ENCODE measurements at regions not wholly inside any gene's neighbourhood (a gene's known extent, or its start where the extent isn't known, plus 50 kb on each side); places are given as distances from the start of the nearest gene placed in this dataset.

DNA sequence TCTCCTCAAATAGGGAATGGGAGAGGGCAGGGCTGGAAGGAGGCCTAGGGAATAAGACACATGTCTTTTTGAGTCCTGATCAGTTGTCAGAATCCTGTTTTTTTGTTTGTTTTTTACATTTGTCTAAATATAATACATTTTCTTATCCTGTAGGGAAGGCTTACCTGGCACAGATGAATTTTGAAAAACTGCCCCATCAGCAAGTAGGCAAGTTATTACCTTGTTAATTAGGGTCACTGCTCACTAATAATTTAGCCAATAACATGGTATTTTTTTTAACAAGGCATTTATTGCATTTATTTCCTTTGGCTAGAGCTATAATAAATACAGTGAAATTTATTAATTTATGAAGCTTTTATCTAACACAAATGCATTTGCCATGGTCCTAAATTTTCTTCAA lies 423.2 kb upstream of the ONECUT1 start:
- H3K27me3 ChIP-seq (ENCODE audit: control insufficient read depth, insufficient read depth, low read length): no peaks in the 10 kb centered on the region
- Mint-ChIP-seq H3K4me1 (no peaks in the 10 kb centered on the region), H3K4me3 (no peak overlapping the region), H3K27ac (no peak overlapping the region), H3K9me3 (peaks cover 2% of the 10 kb centered on the region in 2 donors), H3K36me3 (no peaks in the 10 kb centered on the region), H3K27me3 (ENCODE audit: low read depth in 2 of 2) (peaks cover 0 to 3% of the 10 kb centered on the region in 2 donors)
- intact Hi-C loops (cut with micrococcal nuclease): no loop called here
- no peaks in the 10 kb centered on the region for H3K4me1 ChIP-seq (ENCODE audit: control insufficient read depth, insufficient read depth, low read length)
- TF ChIP-seq, protein P1, sequence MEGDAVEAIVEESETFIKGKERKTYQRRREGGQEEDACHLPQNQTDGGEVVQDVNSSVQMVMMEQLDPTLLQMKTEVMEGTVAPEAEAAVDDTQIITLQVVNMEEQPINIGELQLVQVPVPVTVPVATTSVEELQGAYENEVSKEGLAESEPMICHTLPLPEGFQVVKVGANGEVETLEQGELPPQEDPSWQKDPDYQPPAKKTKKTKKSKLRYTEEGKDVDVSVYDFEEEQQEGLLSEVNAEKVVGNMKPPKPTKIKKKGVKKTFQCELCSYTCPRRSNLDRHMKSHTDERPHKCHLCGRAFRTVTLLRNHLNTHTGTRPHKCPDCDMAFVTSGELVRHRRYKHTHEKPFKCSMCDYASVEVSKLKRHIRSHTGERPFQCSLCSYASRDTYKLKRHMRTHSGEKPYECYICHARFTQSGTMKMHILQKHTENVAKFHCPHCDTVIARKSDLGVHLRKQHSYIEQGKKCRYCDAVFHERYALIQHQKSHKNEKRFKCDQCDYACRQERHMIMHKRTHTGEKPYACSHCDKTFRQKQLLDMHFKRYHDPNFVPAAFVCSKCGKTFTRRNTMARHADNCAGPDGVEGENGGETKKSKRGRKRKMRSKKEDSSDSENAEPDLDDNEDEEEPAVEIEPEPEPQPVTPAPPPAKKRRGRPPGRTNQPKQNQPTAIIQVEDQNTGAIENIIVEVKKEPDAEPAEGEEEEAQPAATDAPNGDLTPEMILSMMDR (IDR thresholded peaks at IDR 0.05): no peak
- DNase-seq (no peak), ATAC-seq (no peak)
- H3K27ac ChIP-seq (ENCODE audit: low read length): no peak overlapping the region
- H3K4me3 ChIP-seq (ENCODE audit: low read length): no peak overlapping the region
- H3K36me3 ChIP-seq (ENCODE audit: control insufficient read depth, insufficient read depth, low read length): no peaks in the 10 kb centered on the region
- no peaks in the 10 kb centered on the region for H3K9me3 ChIP-seq (ENCODE audit: control insufficient read depth, insufficient read depth, low read length)

GRCh38 chr15:53212785-53213184 lies 422.6 kb upstream of the ONECUT1 start:
- Histone ChIP-seq H3K27me3 (ENCODE audit: control insufficient read depth, insufficient read depth, low read length) (no peaks in the 10 kb centered on the region), H3K36me3 (ENCODE audit: control insufficient read depth, insufficient read depth, low read length) (no peaks in the 10 kb centered on the region), H3K4me3 (ENCODE audit: low read length) (no peak overlapping the region), H3K9me3 (ENCODE audit: control insufficient read depth, insufficient read depth, low read length) (no peaks in the 10 kb centered on the region), H3K4me1 (ENCODE audit: control insufficient read depth, insufficient read depth, low read length) (no peaks in the 10 kb centered on the region), H3K27ac (ENCODE audit: low read length) (no peak overlapping the region)
- Mint-ChIP-seq H3K9me3 (peaks cover 0 to 2% of the 10 kb centered on the region in 2 donors), H3K27ac (no peak overlapping the region), H3K4me1 (no peaks in the 10 kb centered on the region), H3K4me3 (no peak overlapping the region), H3K27me3 (ENCODE audit: low read depth in 2 of 2) (no peaks in the 10 kb centered on the region), H3K36me3 (no peaks in the 10 kb centered on the region)
- TF ChIP-seq, protein P1 (IDR thresholded peaks at IDR 0.05): no peak
- WGBS (ENCODE audit: insufficient coverage): 74% methylated on average over 4 of the region's 4 CpGs
- no peak for ATAC-seq
- intact Hi-C loops (cut with micrococcal nuclease): no loop called here
- DNase-seq: no peak

- ATAC-seq (no peak), DNase-seq (no peak)
- Histone ChIP-seq H3K4me1 (ENCODE audit: control insufficient read depth, insufficient read depth, low read length) (no peaks in the 10 kb centered on the region), H3K9me3 (ENCODE audit: control insufficient read depth, insufficient read depth, low read length) (no peaks in the 10 kb centered on the region), H3K4me3 (ENCODE audit: low read length) (no peak overlapping the region), H3K27ac (ENCODE audit: low read length) (no peak overlapping the region), H3K36me3 (ENCODE audit: control insufficient read depth, insufficient read depth, low read length) (no peaks in the 10 kb centered on the region), H3K27me3 (ENCODE audit: control insufficient read depth, insufficient read depth, low read length) (no peaks in the 10 kb centered on the region)
- 76% methylated on average over 3 of the region's 3 CpGs for WGBS (ENCODE audit: insufficient coverage)
- Mint-ChIP-seq H3K27me3 (ENCODE audit: low read depth in 2 of 2) (no peaks in the 10 kb centered on the region), H3K4me3 (no peak overlapping the region), H3K9me3 (peaks cover 0 to 3% of the 10 kb centered on the region in 2 donors), H3K4me1 (no peaks in the 10 kb centered on the region), H3K27ac (no peak overlapping the region), H3K36me3 (no peaks in the 10 kb centered on the region)
- intact Hi-C loops (cut with micrococcal nuclease): no loop called here
- TF ChIP-seq, protein P1 (IDR thresholded peaks at IDR 0.05): no peak
Observed at GRCh38 chr15:53210653-53211052, 420.5 kb upstream of the ONECUT1 start.

- no peaks in the 10 kb centered on the region for H3K4me1 Mint-ChIP-seq
- DNase-seq (no peak), ATAC-seq (no peak)
- H3K27me3 ChIP-seq (ENCODE audit: control insufficient read depth, insufficient read depth, low read length): no peaks in the 10 kb centered on the region
- 90% methylated on average over 3 of the region's 9 CpGs for WGBS (ENCODE audit: insufficient coverage)
- no peaks in the 10 kb centered on the region for H3K36me3 ChIP-seq (ENCODE audit: control insufficient read depth, insufficient read depth, low read length)
- intact Hi-C loops (cut with micrococcal nuclease): no loop called here
- H3K4me1 ChIP-seq (ENCODE audit: control insufficient read depth, insufficient read depth, low read length): no peaks in the 10 kb centered on the region
- no peak overlapping the region for H3K27ac ChIP-seq (ENCODE audit: low read length)
- no peaks in the 10 kb centered on the region for H3K9me3 ChIP-seq (ENCODE audit: control insufficient read depth, insufficient read depth, low read length)
- H3K27me3 Mint-ChIP-seq (ENCODE audit: low read depth in 2 of 2): no peaks in the 10 kb centered on the region
- peaks cover 0 to 5% of the 10 kb centered on the region in 2 donors for H3K9me3 Mint-ChIP-seq
- H3K4me3 ChIP-seq (ENCODE audit: low read length): no peak overlapping the region
- H3K4me3 Mint-ChIP-seq: no peak overlapping the region
- H3K27ac Mint-ChIP-seq: no peak overlapping the region
- TF ChIP-seq, protein P1 (IDR thresholded peaks at IDR 0.05): no peak
- no peaks in the 10 kb centered on the region for H3K36me3 Mint-ChIP-seq
Observed at GRCh38 chr15:53209396-53210042, 419.4 kb upstream of the ONECUT1 start.

Measured in natural killer cell (primary cell).